GM23338 (cell line): ENCODE measurements at regions not wholly inside any gene's neighbourhood (a gene's known extent, or its start where the extent isn't known, plus 50 kb on each side); places are given as distances from the start of the nearest gene placed in this dataset.

Experiments used
- ATAC-seq: fragments of 200-7000 bp; cut with Tn5 transposase; 3 replicates; pipeline ENCODE4 v1.9.1; 2020
- DNase-seq: peaks from one replicate; pipeline ENCODE4 v3.0.0-alpha.2; 2015; ENCODE audit warnings: low spot score
- H2AFZ ChIP-seq: fragments of 200-600 bp; sonication (generic); 2 replicates; pipeline ENCODE4 v1.8.0; 2016; ENCODE audit warnings: antibody characterized with exemption, mild to moderate bottlenecking, moderate library complexity
- H3F3A ChIP-seq: fragments of 200-600 bp; sonication (generic); replicated peaks from 2 replicates; pipeline ENCODE4 v1.8.0; 2017; ENCODE audit warnings: antibody characterized with exemption, mixed run types, low read depth
- H3K27ac ChIP-seq: fragments of 200-600 bp; sonication (generic); 2 replicates; pipeline ENCODE4 v1.6.1; 2016; ENCODE audit warnings: low read depth
- H3K27me3 ChIP-seq: fragments of 200-600 bp; sonication (generic); 2 replicates; pipeline ENCODE4 v1.8.0; 2016; ENCODE audit warnings: mild to moderate bottlenecking, mixed run types, moderate library complexity; ENCODE audit not compliant: insufficient read depth
- H3K36me3 ChIP-seq: fragments of 200-600 bp; sonication (generic); 2 replicates; pipeline ENCODE4 v1.8.0; 2016; ENCODE audit warnings: mild to moderate bottlenecking; ENCODE audit not compliant: insufficient read depth
- H3K4me1 ChIP-seq: fragments of 200-600 bp; sonication (generic); 2 replicates; pipeline ENCODE4 v1.8.0; 2016; ENCODE audit warnings: mild to moderate bottlenecking, moderate library complexity; ENCODE audit not compliant: insufficient read depth
- H3K4me2 ChIP-seq: fragments of 200-600 bp; sonication (generic); 2 replicates; pipeline ENCODE4 v1.7.1; 2017; ENCODE audit warnings: mixed run types
- H3K4me3 ChIP-seq: fragments of 200-600 bp; sonication (generic); 2 replicates; pipeline ENCODE4 v1.6.1; 2016; ENCODE audit warnings: mixed run types
- H3K79me2 ChIP-seq: fragments of 200-600 bp; sonication (generic); replicated peaks from 2 replicates; pipeline ENCODE4 v1.8.0; 2017; ENCODE audit warnings: mild to moderate bottlenecking; ENCODE audit not compliant: insufficient read depth
- H3K9me2 ChIP-seq: fragments of 200-600 bp; sonication (generic); 2 replicates; pipeline ENCODE4 v1.8.0; 2017; ENCODE audit not compliant: insufficient read depth
- H4K20me1 ChIP-seq: fragments of 200-600 bp; sonication (generic); replicated peaks from 2 replicates; pipeline ENCODE4 v1.8.0; 2017; ENCODE audit warnings: mild to moderate bottlenecking; ENCODE audit not compliant: insufficient read depth
- H3K27ac Mint-ChIP-seq: 2 replicates; pipeline ENCODE4 v1.8.0; 2020; ENCODE audit warnings: inconsistent platforms, mild to moderate bottlenecking, moderate library complexity, mixed read lengths
- H3K27me3 Mint-ChIP-seq: 3 replicates; pipeline ENCODE4 v1.8.0; 2022; ENCODE audit warnings: low read depth, mild to moderate bottlenecking, moderate library complexity, mixed read lengths, inconsistent platforms; ENCODE audit not compliant: insufficient read depth, poor library complexity
- H3K36me3 Mint-ChIP-seq: 3 replicates; pipeline ENCODE4 v1.8.0; 2021; ENCODE audit warnings: low read depth, mild to moderate bottlenecking, inconsistent platforms, moderate library complexity, mixed read lengths
- H3K4me1 Mint-ChIP-seq: 3 replicates; pipeline ENCODE4 v1.8.0; 2020; ENCODE audit warnings: mild to moderate bottlenecking, inconsistent platforms, mixed read lengths
- H3K4me3 Mint-ChIP-seq: 3 replicates; pipeline ENCODE4 v1.8.0; 2021; ENCODE audit warnings: moderate library complexity, mild to moderate bottlenecking, inconsistent platforms, mixed read lengths
- H3K9me3 Mint-ChIP-seq: 3 replicates; pipeline ENCODE4 v1.8.0; 2020; ENCODE audit warnings: moderate library complexity, mild to moderate bottlenecking, inconsistent platforms, mixed read lengths
- CTCF ChIP-seq, 2 experiments: fragments of 200-600 bp in 1 of 2; sonication (generic) in 1 of 2; conservative IDR thresholded peaks; 2 replicates each; pipeline versions ENCODE4 v1.5.1 to v1.6.1; 2016 to 2017; ENCODE audit warnings: antibody characterized with exemption in 2 of 2, low read depth in 2 of 2, mild to moderate bottlenecking in 2 of 2, moderate library complexity in 1 of 2
- ETS1 ChIP-seq: IDR thresholded peaks from 2 replicates; pipeline ENCODE4 v1.6.1; 2016; ENCODE audit warnings: antibody characterized with exemption
- NANOG ChIP-seq: IDR thresholded peaks from 2 replicates; pipeline ENCODE4 v1.6.1; 2016; ENCODE audit warnings: antibody characterized with exemption, borderline replicate concordance
- POLR2AphosphoS5 ChIP-seq: IDR thresholded peaks from 2 replicates; pipeline ENCODE4 v1.6.1; 2016; ENCODE audit warnings: antibody characterized with exemption, low read depth
- STAT1 ChIP-seq: IDR thresholded peaks from one replicate; pipeline ENCODE4 v1.6.1; 2016; ENCODE audit warnings: antibody characterized with exemption; ENCODE audit not compliant: unreplicated experiment
- ZNF114 ChIP-seq: fragments of 250-450 bp; sonication (Bioruptor Pico); IDR thresholded peaks from 2 replicates; pipeline ENCODE4 v1.5.0; 2020; ENCODE audit warnings: mild to moderate bottlenecking, moderate library complexity
- TF ChIP-seq, protein P1 (sequence below): fragments of 250-450 bp; sonication (Bioruptor Pico); IDR thresholded peaks from 2 replicates; pipeline ENCODE4 v1.5.0; 2020; ENCODE audit warnings: mild to moderate bottlenecking, moderate library complexity

DNA sequence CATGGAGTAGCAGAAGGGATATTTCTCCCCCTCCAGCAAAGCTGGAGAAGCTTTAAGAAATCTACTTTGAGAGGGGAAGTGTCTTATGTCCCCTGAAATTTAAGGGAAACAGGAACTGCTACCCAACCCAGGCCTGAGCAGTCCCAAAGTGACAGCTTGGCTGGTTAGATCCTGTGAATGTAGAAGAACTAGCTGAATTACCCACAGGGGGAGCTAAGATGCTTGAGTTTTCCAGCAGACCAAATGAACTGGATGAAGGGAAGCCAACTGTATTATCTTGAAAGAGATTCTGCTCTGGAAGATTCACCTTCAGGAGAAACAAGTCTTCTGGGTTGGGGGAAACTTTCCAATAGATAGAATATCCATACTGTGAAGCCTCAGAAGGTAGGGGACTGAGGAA lies 303.3 kb upstream of the MMS22L start:
- Histone ChIP-seq H3K4me1 (no peaks in the 10 kb centered on the region), H3K36me3 (no peaks in the 10 kb centered on the region), H3K4me2 (no peak overlapping the region), H3K27me3 (peaks cover 61% of the 10 kb centered on the region), H4K20me1 (peaks cover 1% of the 10 kb centered on the region; the same call in 1 of the 2 replicates), H3K4me3 (no peak overlapping the region), H3F3A (no peaks in the 10 kb centered on the region; the same call in 1 of the 2 replicates), H2AFZ (no peak overlapping the region), H3K27ac (no peak overlapping the region), H3K79me2 (no peaks in the 10 kb centered on the region), H3K9me2 (no peaks in the 10 kb centered on the region)
- peaks cover 36% of the 10 kb centered on the region for H3K27me3 Mint-ChIP-seq
- ATAC-seq (peak; percentile 92), DNase-seq (peak; percentile 68)
- peaks cover under 1% of the 10 kb centered on the region; the same call in 1 of the 3 replicates for H3K4me1 Mint-ChIP-seq
- no peaks in the 10 kb centered on the region for H3K36me3 Mint-ChIP-seq
- TF ChIP-seq CTCF (conservative IDR thresholded peaks at IDR 0.05; ENCODE audit: low read depth in 2 of 2), result peak; percentile 58 to 71
- TF ChIP-seq, protein P1, sequence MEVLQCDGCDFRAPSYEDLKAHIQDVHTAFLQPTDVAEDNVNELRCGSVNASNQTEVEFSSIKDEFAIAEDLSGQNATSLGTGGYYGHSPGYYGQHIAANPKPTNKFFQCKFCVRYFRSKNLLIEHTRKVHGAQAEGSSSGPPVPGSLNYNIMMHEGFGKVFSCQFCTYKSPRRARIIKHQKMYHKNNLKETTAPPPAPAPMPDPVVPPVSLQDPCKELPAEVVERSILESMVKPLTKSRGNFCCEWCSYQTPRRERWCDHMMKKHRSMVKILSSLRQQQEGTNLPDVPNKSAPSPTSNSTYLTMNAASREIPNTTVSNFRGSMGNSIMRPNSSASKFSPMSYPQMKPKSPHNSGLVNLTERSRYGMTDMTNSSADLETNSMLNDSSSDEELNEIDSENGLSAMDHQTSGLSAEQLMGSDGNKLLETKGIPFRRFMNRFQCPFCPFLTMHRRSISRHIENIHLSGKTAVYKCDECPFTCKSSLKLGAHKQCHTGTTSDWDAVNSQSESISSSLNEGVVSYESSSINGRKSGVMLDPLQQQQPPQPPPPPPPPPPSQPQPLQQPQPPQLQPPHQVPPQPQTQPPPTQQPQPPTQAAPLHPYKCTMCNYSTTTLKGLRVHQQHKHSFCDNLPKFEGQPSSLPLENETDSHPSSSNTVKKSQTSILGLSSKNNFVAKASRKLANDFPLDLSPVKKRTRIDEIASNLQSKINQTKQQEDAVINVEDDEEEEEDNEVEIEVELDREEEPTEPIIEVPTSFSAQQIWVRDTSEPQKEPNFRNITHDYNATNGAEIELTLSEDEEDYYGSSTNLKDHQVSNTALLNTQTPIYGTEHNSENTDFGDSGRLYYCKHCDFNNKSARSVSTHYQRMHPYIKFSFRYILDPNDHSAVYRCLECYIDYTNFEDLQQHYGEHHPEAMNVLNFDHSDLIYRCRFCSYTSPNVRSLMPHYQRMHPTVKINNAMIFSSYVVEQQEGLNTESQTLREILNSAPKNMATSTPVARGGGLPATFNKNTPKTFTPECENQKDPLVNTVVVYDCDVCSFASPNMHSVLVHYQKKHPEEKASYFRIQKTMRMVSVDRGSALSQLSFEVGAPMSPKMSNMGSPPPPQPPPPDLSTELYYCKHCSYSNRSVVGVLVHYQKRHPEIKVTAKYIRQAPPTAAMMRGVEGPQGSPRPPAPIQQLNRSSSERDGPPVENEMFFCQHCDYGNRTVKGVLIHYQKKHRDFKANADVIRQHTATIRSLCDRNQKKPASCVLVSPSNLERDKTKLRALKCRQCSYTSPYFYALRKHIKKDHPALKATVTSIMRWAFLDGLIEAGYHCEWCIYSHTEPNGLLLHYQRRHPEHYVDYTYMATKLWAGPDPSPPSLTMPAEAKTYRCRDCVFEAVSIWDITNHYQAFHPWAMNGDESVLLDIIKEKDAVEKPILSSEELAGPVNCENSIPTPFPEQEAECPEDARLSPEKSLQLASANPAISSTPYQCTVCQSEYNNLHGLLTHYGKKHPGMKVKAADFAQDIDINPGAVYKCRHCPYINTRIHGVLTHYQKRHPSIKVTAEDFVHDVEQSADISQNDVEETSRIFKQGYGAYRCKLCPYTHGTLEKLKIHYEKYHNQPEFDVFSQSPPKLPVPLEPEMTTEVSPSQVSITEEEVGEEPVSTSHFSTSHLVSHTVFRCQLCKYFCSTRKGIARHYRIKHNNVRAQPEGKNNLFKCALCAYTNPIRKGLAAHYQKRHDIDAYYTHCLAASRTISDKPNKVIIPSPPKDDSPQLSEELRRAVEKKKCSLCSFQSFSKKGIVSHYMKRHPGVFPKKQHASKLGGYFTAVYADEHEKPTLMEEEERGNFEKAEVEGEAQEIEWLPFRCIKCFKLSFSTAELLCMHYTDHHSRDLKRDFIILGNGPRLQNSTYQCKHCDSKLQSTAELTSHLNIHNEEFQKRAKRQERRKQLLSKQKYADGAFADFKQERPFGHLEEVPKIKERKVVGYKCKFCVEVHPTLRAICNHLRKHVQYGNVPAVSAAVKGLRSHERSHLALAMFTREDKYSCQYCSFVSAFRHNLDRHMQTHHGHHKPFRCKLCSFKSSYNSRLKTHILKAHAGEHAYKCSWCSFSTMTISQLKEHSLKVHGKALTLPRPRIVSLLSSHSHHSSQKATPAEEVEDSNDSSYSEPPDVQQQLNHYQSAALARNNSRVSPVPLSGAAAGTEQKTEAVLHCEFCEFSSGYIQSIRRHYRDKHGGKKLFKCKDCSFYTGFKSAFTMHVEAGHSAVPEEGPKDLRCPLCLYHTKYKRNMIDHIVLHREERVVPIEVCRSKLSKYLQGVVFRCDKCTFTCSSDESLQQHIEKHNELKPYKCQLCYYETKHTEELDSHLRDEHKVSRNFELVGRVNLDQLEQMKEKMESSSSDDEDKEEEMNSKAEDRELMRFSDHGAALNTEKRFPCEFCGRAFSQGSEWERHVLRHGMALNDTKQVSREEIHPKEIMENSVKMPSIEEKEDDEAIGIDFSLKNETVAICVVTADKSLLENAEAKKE (CRISPR knock-in tag), result no peak
- H3K9me3 Mint-ChIP-seq, result no peaks in the 10 kb centered on the region
- H3K4me3 Mint-ChIP-seq, result no peak overlapping the region
- no peak overlapping the region for H3K27ac Mint-ChIP-seq

GRCh38 chr6:97591955-97592354 lies 308.9 kb upstream of the MMS22L start:
- Mint-ChIP-seq H3K27ac (no peak overlapping the region), H3K9me3 (no peaks in the 10 kb centered on the region; the same call in 2 of the 3 replicates), H3K27me3 (peaks cover 72% of the 10 kb centered on the region), H3K36me3 (no peaks in the 10 kb centered on the region), H3K4me3 (no peak overlapping the region), H3K4me1 (peaks cover 13% of the 10 kb centered on the region)
- H3K79me2 ChIP-seq, result no peaks in the 10 kb centered on the region
- H4K20me1 ChIP-seq, result peaks cover 5% of the 10 kb centered on the region
- TF ChIP-seq POLR2AphosphoS5 (peak; percentile 64), NANOG (peak; percentile 100), ETS1 (0 out of 2 replicates have a peak, but pooled peaks have one; percentile 17), STAT1 (no peak), ZNF114 (no peak)
- H3K9me2 ChIP-seq, result no peaks in the 10 kb centered on the region
- no peak overlapping the region for H2AFZ ChIP-seq
- no peaks in the 10 kb centered on the region; the same call in 1 of the 2 replicates for H3F3A ChIP-seq
- no peak overlapping the region for H3K4me3 ChIP-seq
- DNase-seq (peak; percentile 84), ATAC-seq (peak; percentile 98)
- H3K27me3 ChIP-seq, result peaks cover 98% of the 10 kb centered on the region
- no peak overlapping the region for H3K27ac ChIP-seq
- H3K4me2 ChIP-seq, result no peak overlapping the region
- H3K4me1 ChIP-seq, result peaks cover 5% of the 10 kb centered on the region; the same call in 1 of the 2 replicates
- H3K36me3 ChIP-seq, result no peaks in the 10 kb centered on the region
